PFSK-1 (cell line): ENCODE measurements at regions not wholly inside any gene's neighbourhood (a gene's known extent, or its start where the extent isn't known, plus 50 kb on each side); places are given as distances from the start of the nearest gene placed in this dataset.

ENCODE experiments used
- FOXP2 ChIP-seq: optimal IDR thresholded peaks from 2 replicates; pipeline ENCODE3; 2011; ENCODE audit warnings: borderline replicate concordance, control low read depth, inconsistent platforms; ENCODE audit not compliant: insufficient read depth; ENCODE audit errors: extremely low read length, extremely low read depth
- POLR2AphosphoS5 ChIP-seq: IDR thresholded peaks from 2 replicates; pipeline ENCODE4 v1.6.1; 2012; ENCODE audit warnings: low read depth, mild to moderate bottlenecking, control low read depth, low read length, moderate library complexity
- REST ChIP-seq, 2 experiments: IDR thresholded peaks; 2 replicates each; pipeline versions ENCODE4 v1.6.1 to v1.8.0; 2011 to 2012; ENCODE audit warnings: low read depth in 2 of 2, low read length in 2 of 2, control low read depth in 1 of 2, inconsistent platforms in 1 of 2, mild to moderate bottlenecking in 1 of 2, moderate library complexity in 1 of 2; ENCODE audit not compliant: insufficient read depth in 1 of 2
- SIN3A ChIP-seq: IDR thresholded peaks from 2 replicates; pipeline ENCODE4 v1.6.1; 2012; ENCODE audit warnings: mild to moderate bottlenecking, low read length, moderate library complexity, borderline replicate concordance; ENCODE audit not compliant: insufficient read depth
- TAF1 ChIP-seq: IDR thresholded peaks from 2 replicates; pipeline ENCODE4 v1.6.1; 2012; ENCODE audit warnings: low read length, control low read depth, borderline replicate concordance; ENCODE audit not compliant: insufficient read depth

GRCh38 chr13:103812558-103812957, 746.3 kb upstream of the SLC10A2 start:
- TF ChIP-seq REST (IDR thresholded peaks at IDR 0.05; ENCODE audit: insufficient read depth in 1 of 2, low read depth in 2 of 2, low read length in 2 of 2) (no peak), TAF1 (no peak), POLR2AphosphoS5 (no peak), SIN3A (no peak), FOXP2 (no peak)

- TF ChIP-seq TAF1 (no peak), SIN3A (no peak)
Measured at GRCh38 chr13:103810026-103810425, 743.8 kb upstream of the SLC10A2 start.

DNA sequence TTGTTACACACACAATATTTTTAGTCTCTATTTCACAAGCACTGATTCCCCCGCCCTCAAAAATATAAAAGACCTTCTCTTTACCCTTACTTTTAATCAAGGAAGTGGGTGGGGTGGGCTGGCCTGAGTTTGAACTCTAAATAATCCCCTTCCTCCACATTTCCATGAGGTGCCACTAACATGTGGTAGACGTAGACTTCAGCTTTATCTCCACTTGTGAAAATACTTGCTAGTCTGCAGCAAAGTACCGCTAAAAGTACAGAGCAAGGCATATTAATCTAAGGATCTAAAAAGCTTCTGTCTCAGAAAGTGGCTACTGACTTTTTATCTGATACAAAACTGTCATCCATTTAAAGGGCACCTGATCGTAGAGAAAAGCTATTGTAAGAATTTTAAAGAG, 739.6 kb upstream of the SLC10A2 start:
- TF ChIP-seq POLR2AphosphoS5 (no peak), SIN3A (no peak), FOXP2 (no peak), TAF1 (no peak), REST (IDR thresholded peaks at IDR 0.05; ENCODE audit: insufficient read depth in 1 of 2, low read depth in 2 of 2, low read length in 2 of 2) (no peak)

DNA sequence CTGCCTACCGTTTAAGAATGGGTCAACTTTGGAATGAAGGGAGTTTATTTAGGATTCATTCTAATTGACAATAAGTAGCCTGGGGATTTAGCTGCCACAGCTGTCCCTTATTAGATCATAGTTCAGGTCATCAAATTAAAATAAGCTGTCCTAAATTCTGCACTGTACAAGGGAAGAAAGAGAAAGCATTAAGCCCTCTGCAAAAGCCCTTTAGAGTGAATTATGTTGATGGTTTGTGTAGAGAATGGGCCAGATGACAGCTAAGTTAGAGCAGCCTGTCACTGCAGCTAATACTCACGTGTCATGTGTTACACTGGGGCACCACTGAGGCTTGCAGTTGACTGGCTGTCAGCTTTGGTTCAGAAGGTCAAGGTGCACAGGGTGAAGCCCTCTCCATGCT, 737.1 kb upstream of the SLC10A2 start:
- TF ChIP-seq REST (IDR thresholded peaks at IDR 0.05; ENCODE audit: insufficient read depth in 1 of 2, low read depth in 2 of 2, low read length in 2 of 2) (no peak), TAF1 (no peak), SIN3A (0 out of 2 replicates have a peak, but pooled peaks have one; percentile 52), FOXP2 (no peak), POLR2AphosphoS5 (no peak)

- TF ChIP-seq REST (IDR thresholded peaks at IDR 0.05; ENCODE audit: insufficient read depth in 1 of 2, low read depth in 2 of 2, low read length in 2 of 2) (no peak), FOXP2 (no peak), TAF1 (no peak), POLR2AphosphoS5 (no peak)
Measured at GRCh38 chr13:103799028-103799427, 732.8 kb upstream of the SLC10A2 start.

GRCh38 chr13:103795892-103796478, 729.8 kb upstream of the SLC10A2 start:
- TF ChIP-seq TAF1 (no peak), POLR2AphosphoS5 (no peak), FOXP2 (no peak), SIN3A (no peak), REST (IDR thresholded peaks at IDR 0.05; ENCODE audit: insufficient read depth in 1 of 2, low read depth in 2 of 2, low read length in 2 of 2) (no peak)
